22Rv1 (cell line): ENCODE measurements at regions not wholly inside any gene's neighbourhood (a gene's known extent, or its start where the extent isn't known, plus 50 kb on each side); places are given as distances from the start of the nearest gene placed in this dataset.

Experiments
- H3K27ac ChIP-seq: fragments of 450-650 bp; 2 replicates; pipeline ENCODE4 v1.5.1; 2017
- CTCF ChIP-seq: fragments of 450-650 bp; IDR thresholded peaks from 2 replicates; pipeline ENCODE4 v1.5.1; 2017; ENCODE audit warnings: mild to moderate bottlenecking
- ZFX ChIP-seq: fragments of 450-650 bp; IDR thresholded peaks from 2 replicates; pipeline ENCODE4 v1.6.1; 2017; ENCODE audit warnings: antibody characterized with exemption, borderline replicate concordance

DNA sequence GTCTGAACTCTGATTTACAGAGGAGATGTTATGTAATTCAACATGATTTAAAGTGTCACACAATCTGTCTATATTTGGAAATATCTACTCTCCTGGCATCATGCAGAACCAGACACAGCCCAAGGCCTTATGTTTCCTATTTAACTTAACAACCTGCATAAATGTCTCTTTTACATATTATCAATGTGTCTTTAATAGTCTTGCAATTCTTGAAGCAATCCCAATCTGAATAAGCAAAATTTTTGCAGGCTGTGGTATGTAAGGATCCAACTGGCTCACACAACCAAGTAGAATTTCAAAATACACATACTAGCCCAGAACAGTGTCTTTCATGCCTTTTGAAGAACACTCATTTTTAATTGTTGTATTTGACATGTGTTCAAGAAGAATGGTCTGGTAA lies 443.2 kb downstream of the MAFB start:
- TF ChIP-seq ZFX (no peak), CTCF (no peak)
- H3K27ac ChIP-seq, result no peak overlapping the region

DNA sequence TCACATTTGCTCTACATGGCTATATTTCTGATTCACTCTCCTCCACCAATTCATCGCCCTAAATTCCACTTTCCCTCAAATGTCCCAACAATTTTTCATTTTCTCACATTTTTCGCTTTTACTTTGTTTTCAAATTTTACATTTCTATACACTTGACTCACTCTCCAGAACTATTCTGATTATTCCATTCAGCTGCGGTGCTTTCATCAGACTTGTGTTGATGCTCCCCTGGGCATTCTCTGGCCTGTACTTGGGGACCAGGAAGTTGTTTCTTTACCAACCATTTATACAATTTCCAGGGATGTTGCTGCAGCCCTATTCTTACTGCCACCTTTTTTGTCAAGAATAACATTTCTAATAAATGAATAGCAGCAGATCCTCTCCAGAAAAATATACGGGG lies 444.8 kb downstream of the MAFB start:
- H3K27ac ChIP-seq, result no peak overlapping the region
- TF ChIP-seq CTCF, result no peak
- TF ChIP-seq ZFX, result no peak

- H3K27ac ChIP-seq, result no peak overlapping the region
- TF ChIP-seq CTCF, result no peak
- no peak for TF ChIP-seq ZFX
Measured at GRCh38 chr20:40241596-40242343, 447.3 kb downstream of the MAFB start.

- H3K27ac ChIP-seq, result no peak overlapping the region
- TF ChIP-seq ZFX (no peak), CTCF (no peak)
Measured at GRCh38 chr20:40238511-40238910, 450.5 kb downstream of the MAFB start.

- TF ChIP-seq ZFX (no peak), CTCF (no peak)
- H3K27ac ChIP-seq, result no peak overlapping the region
Measured at GRCh38 chr20:40234593-40234992, 454.4 kb downstream of the MAFB start.

- TF ChIP-seq CTCF (no peak), ZFX (no peak)
- no peak overlapping the region for H3K27ac ChIP-seq
Measured at GRCh38 chr20:40233406-40233805, 455.6 kb downstream of the MAFB start.

GRCh38 chr20:40232756-40233155 lies 456.3 kb downstream of the MAFB start:
- no peak overlapping the region for H3K27ac ChIP-seq
- no peak for TF ChIP-seq ZFX
- no peak for TF ChIP-seq CTCF
